ENCODE measurements at regions not wholly inside any gene's neighbourhood (a gene's known extent, or its start where the extent isn't known, plus 50 kb on each side); places are given as distances from the start of the nearest gene placed in this dataset.
A peak's percentile ranks its signal among the peaks of the same experiment; 100 is the strongest.

GRCh38 chr3:10757821-10758130 is 58.3 kb upstream of the SLC6A11 start:
- 56% methylated on average over 1 of the region's 1 CpG for WGBS (ENCODE audit: insufficient coverage)
- no peak for ATAC-seq

GRCh38 chr3:10758304-10759037 is 57.6 kb upstream of the SLC6A11 start:
- no peaks in the 10 kb centered on the region for H3K9me3 ChIP-seq (ENCODE audit: control insufficient read depth, insufficient read depth, low read length)
- H3K9me3 Mint-ChIP-seq: peaks cover 2% of the 10 kb centered on the region in 2 donors
- no peaks in the 10 kb centered on the region for H3K27me3 ChIP-seq (ENCODE audit: control insufficient read depth, insufficient read depth, low read length)
- H3K27me3 Mint-ChIP-seq (ENCODE audit: low read depth in 2 of 2): peaks cover 16 to 31% of the 10 kb centered on the region in 2 donors
- peak in 1 of 2 donors; percentile 70 for DNase-seq
- H3K36me3 ChIP-seq (ENCODE audit: control insufficient read depth, insufficient read depth, low read length): no peaks in the 10 kb centered on the region
- no peaks in the 10 kb centered on the region for H3K36me3 Mint-ChIP-seq
- no peak overlapping the region for H3K27ac Mint-ChIP-seq
- intact Hi-C loops (cut with micrococcal nuclease): no loop called here
- WGBS (ENCODE audit: insufficient coverage): 36% methylated on average over 14 of the region's 14 CpGs
- no peaks in the 10 kb centered on the region for H3K4me1 ChIP-seq (ENCODE audit: control insufficient read depth, insufficient read depth, low read length)
- H3K4me1 Mint-ChIP-seq: no peaks in the 10 kb centered on the region
- no peak overlapping the region for H3K27ac ChIP-seq (ENCODE audit: low read length)
- peak; percentile 22 for TF ChIP-seq CTCF (IDR thresholded peaks at IDR 0.05)
- no peak overlapping the region for H3K4me3 ChIP-seq (ENCODE audit: low read length)
- ATAC-seq: peak; percentile 51 to 81 (median 61)
- H3K4me3 Mint-ChIP-seq: no peak overlapping the region

More at GRCh38 chr3:10757821-10758130, 58.3 kb upstream of the SLC6A11 start:
- Histone ChIP-seq H3K9me3 (ENCODE audit: control insufficient read depth, insufficient read depth, low read length) (no peaks in the 10 kb centered on the region), H3K36me3 (ENCODE audit: control insufficient read depth, insufficient read depth, low read length) (no peaks in the 10 kb centered on the region), H3K4me1 (ENCODE audit: control insufficient read depth, insufficient read depth, low read length) (no peaks in the 10 kb centered on the region), H3K4me3 (ENCODE audit: low read length) (no peak overlapping the region), H3K27me3 (ENCODE audit: control insufficient read depth, insufficient read depth, low read length) (no peaks in the 10 kb centered on the region), H3K27ac (ENCODE audit: low read length) (no peak overlapping the region)
- TF ChIP-seq CTCF (IDR thresholded peaks at IDR 0.05): no peak
- no peaks in the 10 kb centered on the region for H3K36me3 Mint-ChIP-seq
- DNase-seq: no peak
- H3K27ac Mint-ChIP-seq: no peak overlapping the region
- no peaks in the 10 kb centered on the region for H3K4me1 Mint-ChIP-seq
- peaks cover 2% of the 10 kb centered on the region in 2 donors for H3K9me3 Mint-ChIP-seq
- intact Hi-C loops (cut with micrococcal nuclease): no loop called here
- no peak overlapping the region for H3K4me3 Mint-ChIP-seq
- H3K27me3 Mint-ChIP-seq (ENCODE audit: low read depth in 2 of 2): peaks cover 22 to 35% of the 10 kb centered on the region in 2 donors

GRCh38 chr3:10759495-10759894 is 56.5 kb upstream of the SLC6A11 start:
- Mint-ChIP-seq H3K4me3 (no peak overlapping the region), H3K36me3 (no peaks in the 10 kb centered on the region), H3K27me3 (ENCODE audit: low read depth in 2 of 2) (peaks cover 14 to 33% of the 10 kb centered on the region in 2 donors), H3K27ac (no peak overlapping the region), H3K4me1 (no peaks in the 10 kb centered on the region), H3K9me3 (no peaks in the 10 kb centered on the region)
- Histone ChIP-seq H3K27me3 (ENCODE audit: control insufficient read depth, insufficient read depth, low read length) (no peaks in the 10 kb centered on the region), H3K9me3 (ENCODE audit: control insufficient read depth, insufficient read depth, low read length) (no peaks in the 10 kb centered on the region), H3K27ac (ENCODE audit: low read length) (no peak overlapping the region), H3K36me3 (ENCODE audit: control insufficient read depth, insufficient read depth, low read length) (no peaks in the 10 kb centered on the region), H3K4me1 (ENCODE audit: control insufficient read depth, insufficient read depth, low read length) (no peaks in the 10 kb centered on the region), H3K4me3 (ENCODE audit: low read length) (no peak overlapping the region)
- intact Hi-C loops (cut with micrococcal nuclease): no loop called here
- TF ChIP-seq CTCF (IDR thresholded peaks at IDR 0.05): no peak
- ATAC-seq: no peak
- DNase-seq: no peak
- WGBS (ENCODE audit: insufficient coverage): 86% methylated on average over 1 of the region's 1 CpG

GRCh38 chr3:10760199-10760598 is 55.8 kb upstream of the SLC6A11 start:
- H3K27me3 ChIP-seq (ENCODE audit: control insufficient read depth, insufficient read depth, low read length): no peaks in the 10 kb centered on the region

More at GRCh38 chr3:10760199-10760598, 55.8 kb upstream of the SLC6A11 start:
- Histone ChIP-seq H3K9me3 (ENCODE audit: control insufficient read depth, insufficient read depth, low read length) (no peaks in the 10 kb centered on the region), H3K4me1 (ENCODE audit: control insufficient read depth, insufficient read depth, low read length) (no peaks in the 10 kb centered on the region), H3K27ac (ENCODE audit: low read length) (no peak overlapping the region), H3K36me3 (ENCODE audit: control insufficient read depth, insufficient read depth, low read length) (no peaks in the 10 kb centered on the region), H3K4me3 (ENCODE audit: low read length) (no peak overlapping the region)
- TF ChIP-seq CTCF (IDR thresholded peaks at IDR 0.05): no peak
- no peaks in the 10 kb centered on the region for H3K9me3 Mint-ChIP-seq
- 83% methylated on average over 1 of the region's 2 CpGs for WGBS (ENCODE audit: insufficient coverage)
- intact Hi-C loops (cut with micrococcal nuclease): no loop called here
- ATAC-seq (no peak), DNase-seq (no peak)
- H3K27me3 Mint-ChIP-seq (ENCODE audit: low read depth in 2 of 2): peaks cover 14 to 33% of the 10 kb centered on the region in 2 donors
- H3K36me3 Mint-ChIP-seq: no peaks in the 10 kb centered on the region
- no peak overlapping the region for H3K27ac Mint-ChIP-seq
- no peaks in the 10 kb centered on the region for H3K4me1 Mint-ChIP-seq
- H3K4me3 Mint-ChIP-seq: no peak overlapping the region
